Glutamatergic neuron (in vitro differentiated cells): ENCODE measurements at regions not wholly inside any gene's neighbourhood (a gene's known extent, or its start where the extent isn't known, plus 50 kb on each side); places are given as distances from the start of the nearest gene placed in this dataset.

ENCODE experiments used
- DNase-seq: peaks from one replicate; pipeline ENCODE4 v3.0.0; 2022
- H3K27ac Mint-ChIP-seq: one replicate; pipeline ENCODE4 v1.8.0; 2020; ENCODE audit warnings: mild to moderate bottlenecking, mixed read lengths, inconsistent platforms; ENCODE audit not compliant: unreplicated experiment
- H3K27me3 Mint-ChIP-seq: one replicate; pipeline ENCODE4 v1.8.0; 2020; ENCODE audit warnings: mild to moderate bottlenecking, moderate library complexity, mixed read lengths, inconsistent platforms; ENCODE audit not compliant: unreplicated experiment
- H3K36me3 Mint-ChIP-seq: one replicate; pipeline ENCODE4 v1.8.0; 2020; ENCODE audit warnings: mild to moderate bottlenecking, mixed read lengths, inconsistent platforms; ENCODE audit not compliant: unreplicated experiment
- H3K4me1 Mint-ChIP-seq: one replicate; pipeline ENCODE4 v1.8.0; 2020; ENCODE audit warnings: mild to moderate bottlenecking, low read depth, mixed read lengths, inconsistent platforms; ENCODE audit not compliant: unreplicated experiment
- H3K4me3 Mint-ChIP-seq: one replicate; pipeline ENCODE4 v1.8.0; 2020; ENCODE audit warnings: mild to moderate bottlenecking, mixed read lengths, inconsistent platforms; ENCODE audit not compliant: unreplicated experiment
- H3K9me3 Mint-ChIP-seq: one replicate; pipeline ENCODE4 v1.8.0; 2020; ENCODE audit warnings: mild to moderate bottlenecking, moderate library complexity, mixed read lengths, inconsistent platforms; ENCODE audit not compliant: unreplicated experiment
- TF ChIP-seq, protein P1 (sequence below): fragments of 200-600 bp; sonication (generic); IDR thresholded peaks from one replicate; pipeline ENCODE4 v1.5.0; 2021; ENCODE audit not compliant: partially characterized antibody, unreplicated experiment

DNA sequence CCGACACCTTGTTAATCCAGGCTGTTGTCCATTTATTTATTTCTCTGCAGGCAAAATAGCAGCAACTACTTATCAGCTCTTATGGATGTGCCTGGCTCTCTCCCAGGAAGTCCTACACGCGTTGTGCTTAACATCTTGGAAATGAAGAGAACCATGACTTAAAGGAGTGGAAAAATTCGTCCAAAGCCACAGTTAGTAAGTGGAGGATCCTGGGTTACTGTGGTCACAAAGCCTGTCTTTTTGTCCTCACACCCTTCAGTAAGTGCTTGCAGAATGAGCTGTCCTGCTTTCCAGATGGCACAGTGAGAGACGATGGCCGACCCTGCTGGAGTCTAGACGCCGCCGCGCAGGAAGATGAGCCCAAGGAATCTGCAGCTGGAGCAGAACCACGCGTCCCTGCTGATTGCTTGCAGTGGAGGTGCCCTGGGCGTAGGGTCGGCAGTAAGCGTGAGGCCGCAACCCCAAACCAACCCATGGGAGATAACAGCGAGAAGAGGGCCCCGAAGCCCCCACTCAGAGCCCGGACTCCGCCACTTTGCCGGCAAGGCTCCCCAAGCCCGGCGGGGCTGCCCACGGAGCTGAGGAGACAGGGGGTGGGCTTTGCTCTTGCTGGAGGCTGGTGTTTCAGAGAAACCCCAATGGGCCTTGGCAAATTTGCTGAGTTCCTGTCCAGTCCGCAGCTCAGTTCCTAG is 178.6 kb downstream of the CXCL12 start:
- no peak for DNase-seq
- H3K27me3 Mint-ChIP-seq = peaks cover 2% of the 10 kb centered on the region
- peaks cover 1% of the 10 kb centered on the region for H3K9me3 Mint-ChIP-seq
- peaks cover 8% of the 10 kb centered on the region for H3K4me1 Mint-ChIP-seq
- H3K4me3 Mint-ChIP-seq = no peak overlapping the region
- H3K27ac Mint-ChIP-seq = no peak overlapping the region
- no peaks in the 10 kb centered on the region for H3K36me3 Mint-ChIP-seq
- TF ChIP-seq, protein P1, sequence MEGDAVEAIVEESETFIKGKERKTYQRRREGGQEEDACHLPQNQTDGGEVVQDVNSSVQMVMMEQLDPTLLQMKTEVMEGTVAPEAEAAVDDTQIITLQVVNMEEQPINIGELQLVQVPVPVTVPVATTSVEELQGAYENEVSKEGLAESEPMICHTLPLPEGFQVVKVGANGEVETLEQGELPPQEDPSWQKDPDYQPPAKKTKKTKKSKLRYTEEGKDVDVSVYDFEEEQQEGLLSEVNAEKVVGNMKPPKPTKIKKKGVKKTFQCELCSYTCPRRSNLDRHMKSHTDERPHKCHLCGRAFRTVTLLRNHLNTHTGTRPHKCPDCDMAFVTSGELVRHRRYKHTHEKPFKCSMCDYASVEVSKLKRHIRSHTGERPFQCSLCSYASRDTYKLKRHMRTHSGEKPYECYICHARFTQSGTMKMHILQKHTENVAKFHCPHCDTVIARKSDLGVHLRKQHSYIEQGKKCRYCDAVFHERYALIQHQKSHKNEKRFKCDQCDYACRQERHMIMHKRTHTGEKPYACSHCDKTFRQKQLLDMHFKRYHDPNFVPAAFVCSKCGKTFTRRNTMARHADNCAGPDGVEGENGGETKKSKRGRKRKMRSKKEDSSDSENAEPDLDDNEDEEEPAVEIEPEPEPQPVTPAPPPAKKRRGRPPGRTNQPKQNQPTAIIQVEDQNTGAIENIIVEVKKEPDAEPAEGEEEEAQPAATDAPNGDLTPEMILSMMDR = no peak

DNA sequence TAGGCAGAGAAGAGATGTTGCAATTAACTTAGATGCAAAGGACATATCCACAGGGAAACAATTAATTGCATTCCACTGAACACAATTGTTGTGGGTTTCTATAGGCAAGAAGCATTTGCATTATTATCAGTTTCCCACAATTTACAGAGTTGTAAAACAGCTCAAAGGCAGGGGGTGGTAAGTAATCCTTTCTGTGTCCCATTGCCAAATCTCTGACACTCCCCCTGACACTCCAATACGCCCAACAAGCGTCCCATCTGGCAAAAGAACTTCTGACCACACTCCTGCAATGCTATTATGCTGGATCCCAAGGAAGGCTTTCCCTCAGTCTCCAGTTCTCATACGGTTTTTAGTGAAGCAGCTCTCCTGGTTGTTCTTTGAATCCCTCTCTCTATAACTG is 179.8 kb downstream of the CXCL12 start:
- Mint-ChIP-seq H3K4me3 (no peak overlapping the region), H3K36me3 (peaks cover 4% of the 10 kb centered on the region), H3K27ac (no peak overlapping the region), H3K27me3 (peaks cover 2% of the 10 kb centered on the region), H3K9me3 (peaks cover 1% of the 10 kb centered on the region), H3K4me1 (peaks cover 10% of the 10 kb centered on the region)
- TF ChIP-seq, protein P1 = no peak
- no peak for DNase-seq

DNA sequence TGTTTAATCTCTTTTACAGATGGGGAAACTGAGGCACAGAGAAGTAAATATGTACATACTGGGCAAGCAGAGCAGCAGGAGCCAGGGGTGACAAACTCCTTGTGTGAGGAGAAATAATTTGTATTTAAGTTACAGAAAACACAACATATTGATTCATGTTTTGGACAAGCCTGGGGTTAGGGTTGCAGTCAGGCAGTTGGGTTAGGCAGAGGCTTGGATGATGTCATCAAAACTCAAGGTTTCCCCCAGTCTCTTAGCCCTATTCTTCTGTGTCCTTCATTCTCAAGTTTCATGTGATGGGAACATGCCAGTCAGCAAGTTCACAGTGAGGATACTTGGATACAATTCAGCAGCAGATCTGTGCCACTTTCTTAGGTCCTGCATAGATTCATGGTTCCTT is 181.4 kb downstream of the CXCL12 start:
- peaks cover 2% of the 10 kb centered on the region for H3K27me3 Mint-ChIP-seq
- H3K9me3 Mint-ChIP-seq = peaks cover 3% of the 10 kb centered on the region
- H3K36me3 Mint-ChIP-seq = peaks cover 4% of the 10 kb centered on the region
- DNase-seq = no peak
- TF ChIP-seq, protein P1 = no peak
- peaks cover 10% of the 10 kb centered on the region for H3K4me1 Mint-ChIP-seq
- no peak overlapping the region for H3K4me3 Mint-ChIP-seq
- H3K27ac Mint-ChIP-seq = no peak overlapping the region

DNA sequence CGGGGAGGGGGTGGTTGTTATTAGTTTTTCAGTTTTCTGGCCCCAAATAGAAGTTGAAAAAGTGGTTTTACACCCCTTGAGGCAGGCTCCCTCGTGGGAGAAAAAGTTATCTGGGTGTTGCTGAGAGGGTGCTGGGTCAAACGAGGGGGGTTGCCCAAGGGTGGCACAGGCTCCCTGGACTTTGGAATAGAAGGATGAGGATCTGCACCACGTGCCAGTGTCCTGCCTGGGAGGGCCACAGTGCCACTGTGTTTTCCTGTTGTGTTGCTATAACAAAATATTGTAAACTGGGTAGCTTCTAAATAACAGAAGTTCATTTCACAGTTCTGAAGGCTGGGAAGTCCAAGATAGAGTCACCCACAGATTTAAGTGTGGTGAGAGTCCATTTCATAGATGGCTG is 181.9 kb downstream of the CXCL12 start:
- Mint-ChIP-seq H3K36me3 (peaks cover 4% of the 10 kb centered on the region), H3K9me3 (peaks cover 5% of the 10 kb centered on the region), H3K4me1 (peaks cover 10% of the 10 kb centered on the region), H3K4me3 (no peak overlapping the region), H3K27ac (no peak overlapping the region), H3K27me3 (peaks cover 2% of the 10 kb centered on the region)
- no peak for DNase-seq
- TF ChIP-seq, protein P1 = no peak

DNA sequence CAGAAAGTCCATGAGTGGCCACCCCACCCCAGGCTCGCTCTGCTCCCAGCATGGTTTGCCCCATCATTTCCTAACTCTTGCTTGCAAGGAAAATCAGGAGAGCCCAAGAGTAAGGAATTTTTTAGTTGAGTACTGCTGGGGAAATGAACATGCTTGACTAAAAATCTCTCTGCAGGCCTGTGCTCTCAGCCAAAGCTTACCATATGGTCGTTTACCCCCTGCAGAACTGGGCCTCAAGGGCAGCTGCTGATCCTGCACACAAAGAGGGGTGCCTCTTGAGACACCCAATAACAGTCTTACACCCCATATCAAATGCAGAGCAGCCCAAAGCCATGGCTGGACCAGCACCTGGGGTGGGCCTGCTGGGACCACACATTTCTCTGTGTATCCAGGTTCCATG is 183.2 kb downstream of the CXCL12 start:
- no peak for DNase-seq
- peaks cover 5% of the 10 kb centered on the region for H3K9me3 Mint-ChIP-seq
- no peak overlapping the region for H3K4me3 Mint-ChIP-seq
- peaks cover 4% of the 10 kb centered on the region for H3K36me3 Mint-ChIP-seq
- H3K4me1 Mint-ChIP-seq = peaks cover 7% of the 10 kb centered on the region
- no peak overlapping the region for H3K27ac Mint-ChIP-seq
- TF ChIP-seq, protein P1 = no peak
- peaks cover 5% of the 10 kb centered on the region for H3K27me3 Mint-ChIP-seq
